ENCODE measurements at regions not wholly inside any gene's neighbourhood (a gene's known extent, or its start where the extent isn't known, plus 50 kb on each side); places are given as distances from the start of the nearest gene placed in this dataset.

GRCh38 chr2:175732531-175732930 is 269.5 kb downstream of the LNPK start:
- Histone ChIP-seq H3K27me3 (no peaks in the 10 kb centered on the region), H3K36me3 (no peaks in the 10 kb centered on the region), H3K9me3 (no peaks in the 10 kb centered on the region), H3K4me3 (no peak overlapping the region), H3K27ac (no peak overlapping the region), H3K4me1 (no peaks in the 10 kb centered on the region)
- TF ChIP-seq CTCF (IDR thresholded peaks at IDR 0.05) (no peak), POLR2AphosphoS5 (IDR thresholded peaks at IDR 0.05) (no peak), POLR2A (IDR thresholded peaks at IDR 0.05) (no peak)
- DNase-seq (ENCODE audit: low spot score in 2 of 2): no peak
- intact Hi-C loops (cut with DNase I; ENCODE audit: low total_unique reads): loop anchor here (5.0 kb wide), 1 partner anchor 820 kb away; no protein-coding TSS in a partner anchor

GRCh38 chr2:175730050-175730449 is 272.0 kb downstream of the LNPK start:
- intact Hi-C loops (cut with DNase I; ENCODE audit: low total_unique reads): loop anchor here (5.0 kb wide), 1 partner anchor 822 kb away; no protein-coding TSS in a partner anchor
- TF ChIP-seq POLR2A (IDR thresholded peaks at IDR 0.05) (no peak), CTCF (IDR thresholded peaks at IDR 0.05) (no peak), POLR2AphosphoS5 (IDR thresholded peaks at IDR 0.05) (no peak)

GRCh38 chr2:175729049-175729706 is 272.9 kb downstream of the LNPK start:
- Histone ChIP-seq H3K27me3 (no peaks in the 10 kb centered on the region), H3K36me3 (no peaks in the 10 kb centered on the region), H3K9me3 (no peaks in the 10 kb centered on the region), H3K27ac (no peak overlapping the region), H3K4me1 (no peaks in the 10 kb centered on the region), H3K4me3 (no peak overlapping the region)
- no peak for DNase-seq (ENCODE audit: low spot score in 2 of 2)
- intact Hi-C loops (cut with DNase I; ENCODE audit: low total_unique reads): no loop called here
- TF ChIP-seq POLR2A (IDR thresholded peaks at IDR 0.05) (no peak), POLR2AphosphoS5 (IDR thresholded peaks at IDR 0.05) (no peak), CTCF (IDR thresholded peaks at IDR 0.05) (no peak)

More at GRCh38 chr2:175730050-175730449, 272.0 kb downstream of the LNPK start:
- Histone ChIP-seq H3K4me1 (no peaks in the 10 kb centered on the region), H3K27ac (no peak overlapping the region), H3K27me3 (no peaks in the 10 kb centered on the region), H3K4me3 (no peak overlapping the region), H3K36me3 (no peaks in the 10 kb centered on the region), H3K9me3 (no peaks in the 10 kb centered on the region)
- DNase-seq (ENCODE audit: low spot score in 2 of 2): no peak

GRCh38 chr2:175728032-175728431 is 274.0 kb downstream of the LNPK start:
- intact Hi-C loops (cut with DNase I; ENCODE audit: low total_unique reads): no loop called here
- no peaks in the 10 kb centered on the region for H3K27me3 ChIP-seq
- H3K36me3 ChIP-seq: no peaks in the 10 kb centered on the region
- DNase-seq (ENCODE audit: low spot score in 2 of 2): no peak
- no peak overlapping the region for H3K4me3 ChIP-seq
- H3K9me3 ChIP-seq: no peaks in the 10 kb centered on the region
- TF ChIP-seq POLR2A (IDR thresholded peaks at IDR 0.05): no peak
- H3K4me1 ChIP-seq: no peaks in the 10 kb centered on the region
- no peak overlapping the region for H3K27ac ChIP-seq

GRCh38 chr2:175726223-175726622 is 275.8 kb downstream of the LNPK start:
- Histone ChIP-seq H3K4me3 (no peak overlapping the region), H3K4me1 (no peaks in the 10 kb centered on the region), H3K27ac (no peak overlapping the region), H3K9me3 (no peaks in the 10 kb centered on the region), H3K36me3 (no peaks in the 10 kb centered on the region), H3K27me3 (no peaks in the 10 kb centered on the region)
- DNase-seq (ENCODE audit: low spot score in 2 of 2): no peak
- no peak for TF ChIP-seq CTCF (IDR thresholded peaks at IDR 0.05)
- no peak for TF ChIP-seq POLR2A (IDR thresholded peaks at IDR 0.05)
- no peak for TF ChIP-seq POLR2AphosphoS5 (IDR thresholded peaks at IDR 0.05)
- intact Hi-C loops (cut with DNase I; ENCODE audit: low total_unique reads): no loop called here
